ENCODE measurements at regions not wholly inside any gene's neighbourhood (a gene's known extent, or its start where the extent isn't known, plus 50 kb on each side); places are given as distances from the start of the nearest gene placed in this dataset.
"Not testable (repeated sequence)": the region's sequence is repeated elsewhere in the genome, so short reads cannot be mapped to it uniquely, and the experiment has no call there.

DNA sequence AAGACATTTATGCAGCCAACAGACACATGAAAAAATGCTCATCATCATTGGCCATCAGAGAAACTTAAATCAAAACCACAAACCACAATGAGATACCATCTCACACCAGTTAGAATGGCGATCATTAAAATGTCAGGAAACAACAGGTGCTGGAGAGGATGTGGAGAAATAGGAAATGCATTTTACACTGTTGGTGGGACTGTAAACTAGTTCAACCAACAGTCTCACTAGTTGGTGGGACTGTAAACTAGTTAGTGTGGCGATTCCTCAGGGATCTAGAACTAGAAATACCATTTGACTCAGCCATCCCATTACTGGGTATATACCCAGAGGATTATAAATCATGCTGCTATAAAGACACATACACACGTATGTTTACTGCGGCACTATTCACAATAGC lies 518.8 kb downstream of the MMUT start:
- not testable (repeated sequence) for TF ChIP-seq NRF1 (conservative IDR thresholded peaks at IDR 0.05; ENCODE audit: low read depth, low read length); ZNF274 (IDR thresholded peaks at IDR 0.05; ENCODE audit: insufficient read depth, insufficient read length); SP1 (IDR thresholded peaks at IDR 0.05; ENCODE audit: low read depth, low read length); PML (IDR thresholded peaks at IDR 0.05; ENCODE audit: low read length); EZH2 (IDR thresholded peaks at IDR 0.05; ENCODE audit: borderline replicate concordance, control insufficient read depth, low read depth, low read length); CREB1 (IDR thresholded peaks at IDR 0.05; ENCODE audit: low read depth); MEF2B (IDR thresholded peaks at IDR 0.05; ENCODE audit: partially characterized antibody, poor library complexity, severe bottlenecking)
- TF ChIP-seq, protein P1, sequence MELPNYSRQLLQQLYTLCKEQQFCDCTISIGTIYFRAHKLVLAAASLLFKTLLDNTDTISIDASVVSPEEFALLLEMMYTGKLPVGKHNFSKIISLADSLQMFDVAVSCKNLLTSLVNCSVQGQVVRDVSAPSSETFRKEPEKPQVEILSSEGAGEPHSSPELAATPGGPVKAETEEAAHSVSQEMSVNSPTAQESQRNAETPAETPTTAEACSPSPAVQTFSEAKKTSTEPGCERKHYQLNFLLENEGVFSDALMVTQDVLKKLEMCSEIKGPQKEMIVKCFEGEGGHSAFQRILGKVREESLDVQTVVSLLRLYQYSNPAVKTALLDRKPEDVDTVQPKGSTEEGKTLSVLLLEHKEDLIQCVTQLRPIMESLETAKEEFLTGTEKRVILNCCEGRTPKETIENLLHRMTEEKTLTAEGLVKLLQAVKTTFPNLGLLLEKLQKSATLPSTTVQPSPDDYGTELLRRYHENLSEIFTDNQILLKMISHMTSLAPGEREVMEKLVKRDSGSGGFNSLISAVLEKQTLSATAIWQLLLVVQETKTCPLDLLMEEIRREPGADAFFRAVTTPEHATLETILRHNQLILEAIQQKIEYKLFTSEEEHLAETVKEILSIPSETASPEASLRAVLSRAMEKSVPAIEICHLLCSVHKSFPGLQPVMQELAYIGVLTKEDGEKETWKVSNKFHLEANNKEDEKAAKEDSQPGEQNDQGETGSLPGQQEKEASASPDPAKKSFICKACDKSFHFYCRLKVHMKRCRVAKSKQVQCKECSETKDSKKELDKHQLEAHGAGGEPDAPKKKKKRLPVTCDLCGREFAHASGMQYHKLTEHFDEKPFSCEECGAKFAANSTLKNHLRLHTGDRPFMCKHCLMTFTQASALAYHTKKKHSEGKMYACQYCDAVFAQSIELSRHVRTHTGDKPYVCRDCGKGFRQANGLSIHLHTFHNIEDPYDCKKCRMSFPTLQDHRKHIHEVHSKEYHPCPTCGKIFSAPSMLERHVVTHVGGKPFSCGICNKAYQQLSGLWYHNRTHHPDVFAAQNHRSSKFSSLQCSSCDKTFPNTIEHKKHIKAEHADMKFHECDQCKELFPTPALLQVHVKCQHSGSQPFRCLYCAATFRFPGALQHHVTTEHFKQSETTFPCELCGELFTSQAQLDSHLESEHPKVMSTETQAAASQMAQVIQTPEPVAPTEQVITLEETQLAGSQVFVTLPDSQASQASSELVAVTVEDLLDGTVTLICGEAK (IDR thresholded peaks at IDR 0.05; ENCODE audit: borderline replicate concordance) = not testable (repeated sequence)
- TF ChIP-seq, protein P2, sequence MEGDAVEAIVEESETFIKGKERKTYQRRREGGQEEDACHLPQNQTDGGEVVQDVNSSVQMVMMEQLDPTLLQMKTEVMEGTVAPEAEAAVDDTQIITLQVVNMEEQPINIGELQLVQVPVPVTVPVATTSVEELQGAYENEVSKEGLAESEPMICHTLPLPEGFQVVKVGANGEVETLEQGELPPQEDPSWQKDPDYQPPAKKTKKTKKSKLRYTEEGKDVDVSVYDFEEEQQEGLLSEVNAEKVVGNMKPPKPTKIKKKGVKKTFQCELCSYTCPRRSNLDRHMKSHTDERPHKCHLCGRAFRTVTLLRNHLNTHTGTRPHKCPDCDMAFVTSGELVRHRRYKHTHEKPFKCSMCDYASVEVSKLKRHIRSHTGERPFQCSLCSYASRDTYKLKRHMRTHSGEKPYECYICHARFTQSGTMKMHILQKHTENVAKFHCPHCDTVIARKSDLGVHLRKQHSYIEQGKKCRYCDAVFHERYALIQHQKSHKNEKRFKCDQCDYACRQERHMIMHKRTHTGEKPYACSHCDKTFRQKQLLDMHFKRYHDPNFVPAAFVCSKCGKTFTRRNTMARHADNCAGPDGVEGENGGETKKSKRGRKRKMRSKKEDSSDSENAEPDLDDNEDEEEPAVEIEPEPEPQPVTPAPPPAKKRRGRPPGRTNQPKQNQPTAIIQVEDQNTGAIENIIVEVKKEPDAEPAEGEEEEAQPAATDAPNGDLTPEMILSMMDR (IDR thresholded peaks at IDR 0.05 in 2 of 3, conservative IDR thresholded peaks at IDR 0.05 in 1 of 3; ENCODE audit: control insufficient read depth in 2 of 3, extremely low read depth in 1 of 3, insufficient read depth in 1 of 3, low read depth in 3 of 3, low read length in 3 of 3) = not testable (repeated sequence)

Data from GM12878 (cell line).